ENCODE measurements at regions not wholly inside any gene's neighbourhood (a gene's known extent, or its start where the extent isn't known, plus 50 kb on each side); places are given as distances from the start of the nearest gene placed in this dataset.

DNA sequence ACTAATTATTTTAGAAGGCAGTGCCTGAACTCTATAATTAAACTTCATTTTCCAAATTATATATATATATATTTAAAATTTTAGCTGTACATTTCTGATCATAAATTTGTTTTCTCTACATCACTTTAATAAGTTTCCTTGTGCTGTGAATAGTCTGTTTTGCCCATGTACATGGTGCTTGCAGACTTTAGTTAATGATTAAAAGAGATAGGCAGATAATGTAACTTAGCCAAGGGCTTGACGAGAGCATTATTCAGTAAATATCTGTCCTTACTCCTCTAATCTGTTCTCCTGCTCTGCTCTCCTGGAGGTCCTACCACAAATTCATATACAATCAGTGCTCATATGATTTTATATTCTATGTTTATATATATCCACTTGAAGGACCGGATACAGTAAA, 595.2 kb upstream of the KIF2B start:
- Histone ChIP-seq H3K27ac (ENCODE audit: insufficient read depth, low read depth, low read length) (no peak overlapping the region), H4K20me1 (replicated peaks; ENCODE audit: control insufficient read depth, extremely low read depth, insufficient read depth, low read length) (no peaks in the 10 kb centered on the region), H3K9me3 (replicated peaks; ENCODE audit: control insufficient read depth, insufficient read depth, low read length) (peaks cover 2% of the 10 kb centered on the region), H3K9ac (replicated peaks; ENCODE audit: extremely low read depth, insufficient read depth, low read length) (no peak overlapping the region), H3K79me2 (ENCODE audit: control insufficient read depth, insufficient read depth, low read length) (no peaks in the 10 kb centered on the region), H3K4me1 (ENCODE audit: control insufficient read depth, extremely low read depth, insufficient read depth, low read length) (no peaks in the 10 kb centered on the region), H3K4me2 (ENCODE audit: insufficient read depth, low read length) (no peak overlapping the region), H2AFZ (ENCODE audit: low read depth, low read length) (no peak overlapping the region), H3K4me3 (replicated peaks in 1 of 3; ENCODE audit: insufficient read depth in 1 of 3, low read depth in 1 of 3, low read length in 3 of 3) (no peak overlapping the region), H3K9me1 (replicated peaks; ENCODE audit: control insufficient read depth, extremely low read depth, insufficient read depth, low read length) (no peaks in the 10 kb centered on the region), H3K27me3 (ENCODE audit: control insufficient read depth in 2 of 2, insufficient read depth in 2 of 2, low read length in 2 of 2) (no peaks in the 10 kb centered on the region), H3K36me3 (ENCODE audit: control insufficient read depth in 2 of 2, extremely low read depth in 1 of 2, insufficient read depth in 2 of 2, low read length in 2 of 2) (no peaks in the 10 kb centered on the region)
- CTCF ChIA-PET, result no interaction called here
- intact Hi-C loops (cut with micrococcal nuclease), result loop anchor here (5.0 to 10.0 kb wide), 2 partner anchors 185 to 237 kb away; no protein-coding TSS in a partner anchor
- TF ChIP-seq JUN (IDR thresholded peaks at IDR 0.05; ENCODE audit: borderline replicate concordance, insufficient read depth, insufficient read length, low read depth) (no peak), MYC (IDR thresholded peaks at IDR 0.05; ENCODE audit: low read depth, low read length) (no peak), FOS (IDR thresholded peaks at IDR 0.05; ENCODE audit: borderline replicate concordance, insufficient read depth, low read length) (no peak), EZH2 (IDR thresholded peaks at IDR 0.05; ENCODE audit: borderline replicate concordance, low read depth, low read length, severe bottlenecking) (no peak), POLR2AphosphoS5 (IDR thresholded peaks at IDR 0.05; ENCODE audit: insufficient read depth, low read depth, low read length) (no peak), POLR2A (IDR thresholded peaks at IDR 0.05; ENCODE audit: low read depth, low read length) (no peak), GATA2 (IDR thresholded peaks at IDR 0.05; ENCODE audit: insufficient read depth, insufficient read length, low read depth, low read length) (no peak)
- TF ChIP-seq, protein P1, sequence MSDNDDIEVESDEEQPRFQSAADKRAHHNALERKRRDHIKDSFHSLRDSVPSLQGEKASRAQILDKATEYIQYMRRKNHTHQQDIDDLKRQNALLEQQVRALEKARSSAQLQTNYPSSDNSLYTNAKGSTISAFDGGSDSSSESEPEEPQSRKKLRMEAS (IDR thresholded peaks at IDR 0.05; ENCODE audit: insufficient read depth, insufficient read length), result no peak
- TF ChIP-seq, protein P2, sequence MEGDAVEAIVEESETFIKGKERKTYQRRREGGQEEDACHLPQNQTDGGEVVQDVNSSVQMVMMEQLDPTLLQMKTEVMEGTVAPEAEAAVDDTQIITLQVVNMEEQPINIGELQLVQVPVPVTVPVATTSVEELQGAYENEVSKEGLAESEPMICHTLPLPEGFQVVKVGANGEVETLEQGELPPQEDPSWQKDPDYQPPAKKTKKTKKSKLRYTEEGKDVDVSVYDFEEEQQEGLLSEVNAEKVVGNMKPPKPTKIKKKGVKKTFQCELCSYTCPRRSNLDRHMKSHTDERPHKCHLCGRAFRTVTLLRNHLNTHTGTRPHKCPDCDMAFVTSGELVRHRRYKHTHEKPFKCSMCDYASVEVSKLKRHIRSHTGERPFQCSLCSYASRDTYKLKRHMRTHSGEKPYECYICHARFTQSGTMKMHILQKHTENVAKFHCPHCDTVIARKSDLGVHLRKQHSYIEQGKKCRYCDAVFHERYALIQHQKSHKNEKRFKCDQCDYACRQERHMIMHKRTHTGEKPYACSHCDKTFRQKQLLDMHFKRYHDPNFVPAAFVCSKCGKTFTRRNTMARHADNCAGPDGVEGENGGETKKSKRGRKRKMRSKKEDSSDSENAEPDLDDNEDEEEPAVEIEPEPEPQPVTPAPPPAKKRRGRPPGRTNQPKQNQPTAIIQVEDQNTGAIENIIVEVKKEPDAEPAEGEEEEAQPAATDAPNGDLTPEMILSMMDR (IDR thresholded peaks at IDR 0.05; ENCODE audit: extremely low read depth in 1 of 2, insufficient read depth in 1 of 2, low read depth in 1 of 2, low read length in 2 of 2), result no peak
- no TSS peak for BruUV-seq (replicated peaks)
- POLR2A ChIA-PET, result no interaction called here
- dilution Hi-C loops (cut with MboI; ENCODE audit: extremely low pct_ligation_motif_present, low sequenced_read_pairs), result no loop called here
- DNase-seq (ENCODE audit: low read depth, low spot score) (no peak), FAIRE-seq (no peak)
